Stimulated activated CD8-positive, alpha-beta memory T cell treated with anti-CD3 and anti-CD28 coated beads, Interleukin-2, amount 100 ng/mL, for 1 hour (primary cell): ENCODE measurements at regions not wholly inside any gene's neighbourhood (a gene's known extent, or its start where the extent isn't known, plus 50 kb on each side); places are given as distances from the start of the nearest gene placed in this dataset.

Experiments
- DNase-seq, 2 donors: peaks; one replicate each; pipeline ENCODE4 v3.0.0-alpha.2; 2020; ENCODE audit warnings: low read depth in 2 of 2

DNA sequence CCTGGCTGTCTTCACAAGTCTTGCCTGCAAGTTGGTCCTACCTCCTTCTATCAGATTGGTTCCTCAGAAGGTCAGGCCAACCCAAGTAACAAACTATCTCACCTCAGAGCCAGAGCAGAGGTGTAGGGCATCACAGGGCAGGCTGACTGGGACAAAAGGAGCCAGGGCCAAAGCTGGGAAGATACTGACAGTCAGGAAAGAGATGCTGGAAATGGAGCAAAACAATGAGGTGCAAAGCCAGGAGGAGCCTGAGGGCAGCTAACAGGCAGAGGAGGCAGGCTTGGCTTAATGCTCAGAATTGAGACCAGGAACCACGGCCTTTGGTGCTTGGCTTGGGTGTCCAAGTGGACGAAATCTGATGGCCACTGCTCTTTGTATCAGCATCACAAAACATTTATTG is 68.4 kb upstream of the PNMA1 start:
- no peak for DNase-seq

GRCh38 chr14:73780896-73781295 is 66.7 kb upstream of the PNMA1 start:
- no peak for DNase-seq

- DNase-seq: no peak
Measured at GRCh38 chr14:73780391-73780790, 66.2 kb upstream of the PNMA1 start.

- no peak for DNase-seq
Measured at GRCh38 chr14:73778736-73779135, 64.6 kb upstream of the PNMA1 start.

- no peak for DNase-seq
Measured at GRCh38 chr14:73777420-73777819, 63.2 kb upstream of the PNMA1 start.

GRCh38 chr14:73776194-73776537 is 62.0 kb upstream of the PNMA1 start:
- DNase-seq: no peak

DNA sequence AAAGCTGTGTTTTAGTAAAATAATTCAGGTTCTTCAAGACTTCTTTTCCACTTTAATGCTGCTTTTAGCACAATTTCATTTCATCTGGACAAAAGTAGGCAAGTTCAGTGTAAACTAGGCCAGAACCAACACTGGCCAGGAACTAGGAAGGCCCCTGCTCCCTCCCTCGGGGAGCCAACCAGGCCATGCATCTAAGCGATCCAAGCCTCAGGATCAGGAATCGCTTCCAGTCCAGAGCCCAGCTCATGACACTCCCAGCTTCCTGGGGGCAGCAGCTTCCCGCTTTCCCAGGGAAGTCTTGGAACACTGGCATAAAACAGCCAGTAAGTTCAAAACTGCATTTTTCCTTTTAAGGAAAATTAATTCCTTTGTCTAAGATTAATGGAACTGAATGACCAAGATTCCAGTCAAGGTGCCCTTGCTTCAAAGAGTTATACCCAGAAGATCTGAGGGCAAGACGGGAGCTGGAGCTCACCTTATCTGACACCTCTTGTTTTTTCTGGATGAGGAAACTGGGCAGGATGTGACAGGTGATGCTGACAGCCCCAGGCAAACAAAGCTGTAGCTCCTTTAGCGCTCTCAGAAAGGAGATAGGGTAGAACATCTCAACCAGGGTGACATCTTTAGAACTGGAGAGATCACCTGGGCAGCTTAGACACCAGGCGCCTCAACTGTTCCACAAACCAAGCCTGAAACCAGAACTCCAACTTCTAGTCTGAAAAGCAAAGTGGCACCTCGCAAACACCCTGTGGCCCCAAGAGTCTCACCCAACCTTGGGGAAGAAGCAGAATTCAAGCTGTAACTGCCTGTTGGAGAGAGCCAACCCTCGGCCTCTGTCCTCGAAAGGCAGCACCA is 61.4 kb upstream of the PNMA1 start:
- DNase-seq: no peak

DNA sequence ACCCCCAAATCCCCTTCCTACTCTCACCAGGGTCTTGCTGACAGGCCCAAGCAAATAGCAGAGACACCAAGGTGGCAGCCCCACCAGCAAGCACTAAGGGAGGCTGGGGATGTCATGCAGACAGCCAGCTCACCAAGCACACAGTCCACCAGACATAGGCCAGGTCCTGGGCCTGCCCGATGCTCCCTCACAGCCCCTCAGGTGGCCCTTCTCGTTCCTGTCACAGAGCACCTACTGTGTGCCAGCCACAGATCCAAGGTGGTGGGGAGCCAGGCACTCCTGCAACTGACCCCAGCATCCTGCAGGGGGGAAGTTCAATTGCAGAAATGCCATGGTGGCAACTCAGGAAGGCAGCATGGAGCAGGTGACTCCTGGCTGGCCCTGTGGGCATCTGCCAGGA is 60.5 kb upstream of the PNMA1 start:
- no peak for DNase-seq

DNA sequence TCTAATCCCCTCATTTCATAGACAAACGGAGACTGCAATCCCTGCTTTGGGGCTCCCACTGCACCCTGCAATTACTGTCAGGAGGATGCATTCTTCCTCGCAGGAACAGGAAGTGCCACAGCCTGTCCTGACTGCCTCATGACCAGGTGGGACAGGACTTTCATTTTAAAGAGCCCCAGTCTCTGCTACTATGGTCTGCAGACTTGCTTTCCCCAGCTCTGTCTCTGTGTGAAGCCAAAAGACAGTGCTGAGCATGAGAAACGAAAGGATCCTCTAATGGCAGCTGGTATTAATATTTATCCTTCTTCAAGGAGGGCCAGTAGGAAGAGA is 60.0 kb upstream of the PNMA1 start:
- no peak for DNase-seq

GRCh38 chr14:73773441-73774240 is 59.5 kb upstream of the PNMA1 start:
- no peak for DNase-seq

DNA sequence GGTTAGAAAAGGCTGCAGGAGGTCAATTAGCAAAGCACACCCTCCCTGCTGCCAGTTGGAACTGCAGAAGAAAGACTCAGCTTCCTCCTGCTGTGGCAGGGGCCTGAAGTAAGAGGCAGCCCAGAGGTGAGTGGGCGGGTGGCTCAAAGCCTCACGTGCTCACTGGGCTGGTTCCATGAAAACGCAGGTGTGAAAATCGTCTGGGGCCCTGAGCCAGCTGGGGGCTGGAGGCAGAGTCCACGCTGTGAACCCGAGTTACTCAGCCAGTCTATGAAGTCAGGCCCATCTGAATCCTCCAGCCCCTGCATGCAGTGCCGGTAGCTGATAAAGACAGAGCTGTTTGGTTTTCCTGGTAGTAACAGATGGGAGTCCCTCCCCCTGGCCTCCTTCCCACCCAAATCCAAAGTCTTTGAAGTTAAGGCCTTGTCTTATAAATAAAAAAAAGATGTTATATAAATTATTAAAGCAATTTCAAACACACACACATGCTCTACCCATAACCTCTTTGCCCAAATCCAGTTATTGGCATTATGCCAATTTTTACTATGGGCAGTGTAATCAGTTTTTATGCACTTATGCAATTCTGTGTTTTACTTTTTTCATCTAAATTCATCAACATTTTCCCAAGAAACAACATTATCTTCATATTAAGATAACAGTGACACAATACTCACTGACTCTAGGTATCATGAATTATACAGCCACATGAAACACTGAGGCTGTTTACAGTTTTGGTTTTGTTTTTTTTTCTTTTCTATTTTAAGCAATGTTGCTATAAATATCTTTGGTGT is 57.9 kb upstream of the PNMA1 start:
- peak in 1 of 2 donors; percentile 47 for DNase-seq

GRCh38 chr14:73770977-73771847 is 57.0 kb upstream of the PNMA1 start:
- no peak for DNase-seq

- no peak for DNase-seq
Measured at GRCh38 chr14:73768107-73768506, 53.9 kb upstream of the PNMA1 start.

GRCh38 chr14:73764406-73765280 is 50.5 kb upstream of the PNMA1 start:
- DNase-seq: no peak
